ENCODE measurements at regions not wholly inside any gene's neighbourhood (a gene's known extent, or its start where the extent isn't known, plus 50 kb on each side); places are given as distances from the start of the nearest gene placed in this dataset.

DNA sequence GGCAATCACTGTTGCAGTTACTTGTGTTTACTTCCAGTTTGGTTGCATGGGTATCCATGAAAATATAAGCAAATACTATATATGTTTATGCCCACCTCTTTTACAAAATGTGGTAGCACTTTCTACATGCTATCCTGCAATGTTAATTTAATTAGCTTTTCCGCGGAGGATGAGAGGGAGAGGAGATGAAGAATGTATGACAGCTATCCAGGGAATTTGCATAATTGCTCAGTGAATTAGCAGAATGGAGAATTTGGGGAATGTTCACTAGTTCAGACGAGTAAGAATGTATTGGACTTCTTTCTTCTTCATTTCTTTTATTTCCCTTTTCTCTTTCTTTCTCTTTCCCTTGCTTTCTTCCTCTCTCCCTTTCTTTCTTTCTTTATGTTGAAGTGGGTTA lies 140.7 kb upstream of the SLC28A3 start:
- H3K4me1 Mint-ChIP-seq (ENCODE audit: unreplicated experiment), result no peaks in the 10 kb centered on the region
- H3K9me3 Mint-ChIP-seq (ENCODE audit: unreplicated experiment), result no peaks in the 10 kb centered on the region
- no peak for DNase-seq (ENCODE audit: low spot score)
- no peak overlapping the region for H3K4me3 Mint-ChIP-seq (ENCODE audit: unreplicated experiment)
- no peaks in the 10 kb centered on the region for H3K27me3 Mint-ChIP-seq (ENCODE audit: unreplicated experiment)
- no peaks in the 10 kb centered on the region for H3K36me3 Mint-ChIP-seq (ENCODE audit: low read depth, unreplicated experiment)
- H3K27ac Mint-ChIP-seq (ENCODE audit: unreplicated experiment), result no peak overlapping the region
- TF ChIP-seq, protein P1, sequence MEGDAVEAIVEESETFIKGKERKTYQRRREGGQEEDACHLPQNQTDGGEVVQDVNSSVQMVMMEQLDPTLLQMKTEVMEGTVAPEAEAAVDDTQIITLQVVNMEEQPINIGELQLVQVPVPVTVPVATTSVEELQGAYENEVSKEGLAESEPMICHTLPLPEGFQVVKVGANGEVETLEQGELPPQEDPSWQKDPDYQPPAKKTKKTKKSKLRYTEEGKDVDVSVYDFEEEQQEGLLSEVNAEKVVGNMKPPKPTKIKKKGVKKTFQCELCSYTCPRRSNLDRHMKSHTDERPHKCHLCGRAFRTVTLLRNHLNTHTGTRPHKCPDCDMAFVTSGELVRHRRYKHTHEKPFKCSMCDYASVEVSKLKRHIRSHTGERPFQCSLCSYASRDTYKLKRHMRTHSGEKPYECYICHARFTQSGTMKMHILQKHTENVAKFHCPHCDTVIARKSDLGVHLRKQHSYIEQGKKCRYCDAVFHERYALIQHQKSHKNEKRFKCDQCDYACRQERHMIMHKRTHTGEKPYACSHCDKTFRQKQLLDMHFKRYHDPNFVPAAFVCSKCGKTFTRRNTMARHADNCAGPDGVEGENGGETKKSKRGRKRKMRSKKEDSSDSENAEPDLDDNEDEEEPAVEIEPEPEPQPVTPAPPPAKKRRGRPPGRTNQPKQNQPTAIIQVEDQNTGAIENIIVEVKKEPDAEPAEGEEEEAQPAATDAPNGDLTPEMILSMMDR (IDR thresholded peaks at IDR 0.05; ENCODE audit: unreplicated experiment), result no peak

DNA sequence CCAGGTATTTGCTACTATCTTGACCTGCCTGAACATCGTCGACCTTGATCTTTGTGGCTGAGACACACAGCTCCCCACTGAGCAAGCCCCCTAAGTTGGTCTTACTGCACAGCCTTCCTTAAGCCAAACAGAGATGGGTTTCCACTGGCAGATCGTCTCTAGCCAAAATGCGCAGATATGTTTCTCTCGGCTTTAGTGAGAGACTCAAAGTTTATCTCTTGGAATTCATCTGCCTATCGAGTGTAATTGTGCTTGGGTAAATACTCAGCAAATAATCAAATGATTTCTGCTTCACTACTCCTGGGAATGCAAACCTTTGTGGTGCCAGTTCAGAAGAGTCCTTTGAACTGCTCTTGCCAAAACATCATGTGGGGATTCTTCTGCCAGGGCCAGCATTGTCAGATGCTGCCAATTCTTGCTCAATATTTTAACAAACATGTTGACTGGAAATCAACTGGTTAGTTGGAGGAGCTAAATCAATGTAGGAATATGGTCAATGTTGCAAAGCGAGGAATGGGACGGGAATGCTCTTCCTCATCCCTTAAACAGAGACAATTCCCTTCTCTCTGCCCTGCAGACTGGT lies 141.2 kb upstream of the SLC28A3 start:
- H3K4me3 Mint-ChIP-seq (ENCODE audit: unreplicated experiment), result no peak overlapping the region
- TF ChIP-seq, protein P1 (IDR thresholded peaks at IDR 0.05; ENCODE audit: unreplicated experiment), result no peak
- no peaks in the 10 kb centered on the region for H3K9me3 Mint-ChIP-seq (ENCODE audit: unreplicated experiment)
- no peaks in the 10 kb centered on the region for H3K36me3 Mint-ChIP-seq (ENCODE audit: low read depth, unreplicated experiment)
- no peak for DNase-seq (ENCODE audit: low spot score)
- no peaks in the 10 kb centered on the region for H3K4me1 Mint-ChIP-seq (ENCODE audit: unreplicated experiment)
- no peaks in the 10 kb centered on the region for H3K27me3 Mint-ChIP-seq (ENCODE audit: unreplicated experiment)
- no peak overlapping the region for H3K27ac Mint-ChIP-seq (ENCODE audit: unreplicated experiment)

DNA sequence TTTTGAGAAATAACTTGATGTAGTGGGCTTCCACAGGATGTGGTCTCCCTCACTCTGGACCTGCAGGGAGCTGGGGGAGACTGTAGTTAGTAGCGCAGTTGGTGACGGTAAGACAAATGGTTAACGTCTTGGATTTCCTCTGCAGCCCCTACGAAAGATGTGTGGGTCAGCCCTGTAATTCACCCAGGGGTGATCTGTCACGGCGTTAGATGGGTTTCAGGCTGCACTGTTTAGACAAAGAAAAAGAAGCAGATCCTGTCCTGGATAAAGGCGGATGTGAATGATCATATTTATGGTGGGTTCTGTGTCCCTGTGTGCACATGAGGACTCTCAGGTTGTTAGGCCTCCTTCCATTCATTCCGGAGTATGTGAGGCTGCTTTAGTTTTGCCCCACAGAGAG lies 142.0 kb upstream of the SLC28A3 start:
- H3K27ac Mint-ChIP-seq (ENCODE audit: unreplicated experiment), result no peak overlapping the region
- no peaks in the 10 kb centered on the region for H3K36me3 Mint-ChIP-seq (ENCODE audit: low read depth, unreplicated experiment)
- no peaks in the 10 kb centered on the region for H3K27me3 Mint-ChIP-seq (ENCODE audit: unreplicated experiment)
- H3K4me3 Mint-ChIP-seq (ENCODE audit: unreplicated experiment), result no peak overlapping the region
- H3K9me3 Mint-ChIP-seq (ENCODE audit: unreplicated experiment), result no peaks in the 10 kb centered on the region
- no peak for DNase-seq (ENCODE audit: low spot score)
- TF ChIP-seq, protein P1 (IDR thresholded peaks at IDR 0.05; ENCODE audit: unreplicated experiment), result no peak
- H3K4me1 Mint-ChIP-seq (ENCODE audit: unreplicated experiment), result no peaks in the 10 kb centered on the region

DNA sequence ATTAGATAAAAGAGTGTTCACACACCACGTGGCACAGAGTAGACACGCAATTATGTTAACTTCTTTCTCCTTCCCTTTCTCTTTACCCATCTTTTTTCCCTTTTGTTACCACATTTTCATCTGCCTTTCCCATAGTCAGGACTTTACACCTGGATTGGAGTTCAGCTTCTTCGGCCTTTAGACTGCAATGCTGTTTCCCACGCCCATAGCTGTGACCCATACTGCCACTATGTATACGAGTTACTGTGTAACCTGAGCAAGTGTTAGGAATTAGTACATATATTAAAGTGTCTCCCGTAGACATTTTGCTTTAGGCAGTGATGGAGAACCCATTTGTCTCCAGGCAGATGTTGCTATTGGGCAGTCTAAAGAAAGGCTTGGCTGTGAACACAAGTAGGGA lies 143.6 kb upstream of the SLC28A3 start:
- Mint-ChIP-seq H3K36me3 (ENCODE audit: low read depth, unreplicated experiment) (no peaks in the 10 kb centered on the region), H3K27ac (ENCODE audit: unreplicated experiment) (no peak overlapping the region), H3K4me3 (ENCODE audit: unreplicated experiment) (no peak overlapping the region), H3K4me1 (ENCODE audit: unreplicated experiment) (no peaks in the 10 kb centered on the region), H3K27me3 (ENCODE audit: unreplicated experiment) (peaks cover 3% of the 10 kb centered on the region), H3K9me3 (ENCODE audit: unreplicated experiment) (no peaks in the 10 kb centered on the region)
- TF ChIP-seq, protein P1 (IDR thresholded peaks at IDR 0.05; ENCODE audit: unreplicated experiment), result no peak
- DNase-seq (ENCODE audit: low spot score), result no peak

DNA sequence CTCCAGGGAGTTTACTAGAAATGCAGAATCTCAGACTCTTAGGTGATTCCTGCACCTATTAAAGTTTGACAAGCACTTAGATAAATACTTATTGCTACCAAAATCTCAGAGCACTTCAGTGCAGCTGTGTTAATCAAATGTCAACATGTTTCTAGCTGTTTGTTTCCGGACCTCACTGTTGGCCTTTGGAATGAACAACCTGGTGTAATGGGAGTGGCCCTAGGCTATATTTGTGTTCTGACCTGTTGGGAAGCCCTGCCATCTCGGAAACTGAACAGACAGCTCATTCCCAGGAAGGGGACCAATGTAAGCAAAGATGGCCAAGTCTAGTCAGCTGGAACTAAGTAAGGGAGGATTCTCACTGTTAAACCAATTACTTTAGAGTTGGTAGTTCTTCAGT lies 145.0 kb upstream of the SLC28A3 start:
- Mint-ChIP-seq H3K4me3 (ENCODE audit: unreplicated experiment) (no peak overlapping the region), H3K27ac (ENCODE audit: unreplicated experiment) (no peak overlapping the region), H3K27me3 (ENCODE audit: unreplicated experiment) (peaks cover 4% of the 10 kb centered on the region), H3K9me3 (ENCODE audit: unreplicated experiment) (no peaks in the 10 kb centered on the region), H3K4me1 (ENCODE audit: unreplicated experiment) (no peaks in the 10 kb centered on the region), H3K36me3 (ENCODE audit: low read depth, unreplicated experiment) (no peaks in the 10 kb centered on the region)
- DNase-seq (ENCODE audit: low spot score), result no peak
- TF ChIP-seq, protein P1 (IDR thresholded peaks at IDR 0.05; ENCODE audit: unreplicated experiment), result no peak

Measured in endothelial cell (in vitro differentiated cells).